Activated CD4-positive, alpha-beta T cell treated with anti-CD3 and anti-CD28 coated beads for 36 hours (primary cell): ENCODE measurements at regions not wholly inside any gene's neighbourhood (a gene's known extent, or its start where the extent isn't known, plus 50 kb on each side); places are given as distances from the start of the nearest gene placed in this dataset.
"Not testable (repeated sequence)": the region's sequence is repeated elsewhere in the genome, so short reads cannot be mapped to it uniquely, and the experiment has no call there.

Experiments
- ATAC-seq: fragments of 200-7000 bp; cut with Tn5 transposase; one replicate; pipeline ENCODE4 v1.10.0; 2021; ENCODE audit warnings: mild to moderate bottlenecking, moderate library complexity
- CTCF ChIA-PET: fragments of 350-600 bp; sonication (Branson Sonifier 250); formaldehyde crosslinking; loops from one replicate; lab custom pipeline; 2021; ENCODE audit warnings: antibody characterized with exemption; lab: Charles Lee
- POLR2A ChIA-PET: fragments of 350-600 bp; sonication (Branson Sonifier 250); formaldehyde crosslinking; loops from one replicate; lab custom pipeline; 2021; ENCODE audit warnings: antibody characterized with exemption, inconsistent platforms; lab: Charles Lee
- DNase-seq: peaks from one replicate; pipeline ENCODE4 v3.0.0-alpha.2; 2020
- H3K27ac Mint-ChIP-seq: one replicate; pipeline ENCODE4 v1.8.0; 2021; ENCODE audit warnings: mixed read lengths
- H3K27me3 Mint-ChIP-seq: one replicate; pipeline ENCODE4 v1.8.0; 2021; ENCODE audit warnings: mixed read lengths
- H3K36me3 Mint-ChIP-seq: one replicate; pipeline ENCODE4 v1.8.0; 2021; ENCODE audit warnings: low read depth, mixed read lengths
- H3K4me1 Mint-ChIP-seq: one replicate; pipeline ENCODE4 v1.8.0; 2021; ENCODE audit warnings: mixed read lengths
- H3K4me3 Mint-ChIP-seq: one replicate; pipeline ENCODE4 v1.8.0; 2021; ENCODE audit warnings: mild to moderate bottlenecking, moderate library complexity, mixed read lengths
- H3K9me3 Mint-ChIP-seq: one replicate; pipeline ENCODE4 v1.8.0; 2021; ENCODE audit warnings: low read depth, mixed read lengths
- intact Hi-C, 2 experiments: fragments of 100-400 bp; cut with DNase I in 1 of 2; cut with micrococcal nuclease in 1 of 2; formaldehyde crosslinking; loops; one replicate each; pipeline versions ENCODE4 v1.14.2 to v1.15.1; 2022 to 2024; cut with DNase I, micrococcal nuclease

GRCh38 chrX:5390376-5390775 lies 838.3 kb downstream of the NLGN4X start:
- CTCF ChIA-PET: no interaction called here
- POLR2A ChIA-PET: no interaction called here
- H3K9me3 Mint-ChIP-seq: no peaks in the 10 kb centered on the region
- H3K36me3 Mint-ChIP-seq: no peaks in the 10 kb centered on the region
- DNase-seq (no peak), ATAC-seq (no peak)
- H3K4me1 Mint-ChIP-seq: no peaks in the 10 kb centered on the region
- H3K27ac Mint-ChIP-seq: no peak overlapping the region
- no peaks in the 10 kb centered on the region for H3K27me3 Mint-ChIP-seq
- intact Hi-C loops: no loop called here
- no peak overlapping the region for H3K4me3 Mint-ChIP-seq

- intact Hi-C loops: no loop called here
- H3K4me3 Mint-ChIP-seq: no peak overlapping the region
Measured at GRCh38 chrX:5388087-5388486, 840.6 kb downstream of the NLGN4X start.

GRCh38 chrX:5380426-5380825 lies 848.2 kb downstream of the NLGN4X start:
- CTCF ChIA-PET: no interaction called here
- H3K27me3 Mint-ChIP-seq: no peaks in the 10 kb centered on the region
- POLR2A ChIA-PET: no interaction called here
- no peaks in the 10 kb centered on the region for H3K4me1 Mint-ChIP-seq
- DNase-seq (no peak), ATAC-seq (no peak)
- intact Hi-C loops: no loop called here
- H3K9me3 Mint-ChIP-seq: peaks cover 2% of the 10 kb centered on the region
- H3K4me3 Mint-ChIP-seq: no peak overlapping the region
- H3K36me3 Mint-ChIP-seq: no peaks in the 10 kb centered on the region
- no peak overlapping the region for H3K27ac Mint-ChIP-seq

More at GRCh38 chrX:5388087-5388486, 840.6 kb downstream of the NLGN4X start:
- ATAC-seq (no peak), DNase-seq (no peak)
- Mint-ChIP-seq H3K27ac (no peak overlapping the region), H3K27me3 (no peaks in the 10 kb centered on the region), H3K4me1 (no peaks in the 10 kb centered on the region), H3K36me3 (no peaks in the 10 kb centered on the region), H3K9me3 (no peaks in the 10 kb centered on the region)
- POLR2A ChIA-PET: no interaction called here
- CTCF ChIA-PET: no interaction called here

GRCh38 chrX:5341902-5342301 lies 886.8 kb downstream of the NLGN4X start:
- no peaks in the 10 kb centered on the region for H3K4me1 Mint-ChIP-seq
- H3K36me3 Mint-ChIP-seq: no peaks in the 10 kb centered on the region
- H3K27me3 Mint-ChIP-seq: no peaks in the 10 kb centered on the region
- no peak overlapping the region for H3K27ac Mint-ChIP-seq
- intact Hi-C loops: no loop called here
- POLR2A ChIA-PET: no interaction called here
- DNase-seq (no peak), ATAC-seq (no peak)
- CTCF ChIA-PET: no interaction called here
- H3K9me3 Mint-ChIP-seq: no peaks in the 10 kb centered on the region
- no peak overlapping the region for H3K4me3 Mint-ChIP-seq

- ChIA-PET CTCF (no interaction called here), POLR2A (no interaction called here)
- Mint-ChIP-seq H3K4me1 (no peaks in the 10 kb centered on the region), H3K27me3 (no peaks in the 10 kb centered on the region), H3K27ac (no peak overlapping the region), H3K4me3 (no peak overlapping the region), H3K9me3 (no peaks in the 10 kb centered on the region), H3K36me3 (no peaks in the 10 kb centered on the region)
- no peak for ATAC-seq
- intact Hi-C loops: no loop called here
- DNase-seq: no peak
Measured at GRCh38 chrX:5337160-5337559, 891.5 kb downstream of the NLGN4X start.

- H3K4me1 Mint-ChIP-seq: no peaks in the 10 kb centered on the region
- POLR2A ChIA-PET: no interaction called here
- no peaks in the 10 kb centered on the region for H3K9me3 Mint-ChIP-seq
- intact Hi-C loops: no loop called here
- no peaks in the 10 kb centered on the region for H3K27me3 Mint-ChIP-seq
- H3K36me3 Mint-ChIP-seq: no peaks in the 10 kb centered on the region
- CTCF ChIA-PET: no interaction called here
- H3K27ac Mint-ChIP-seq: no peak overlapping the region
- no peak for ATAC-seq
- no peak overlapping the region for H3K4me3 Mint-ChIP-seq
- no peak for DNase-seq
Measured at GRCh38 chrX:5324546-5324945, 904.1 kb downstream of the NLGN4X start.

- H3K27ac Mint-ChIP-seq: no peak overlapping the region
- no peak overlapping the region for H3K4me3 Mint-ChIP-seq
- CTCF ChIA-PET: no interaction called here
- H3K9me3 Mint-ChIP-seq: peaks cover 2% of the 10 kb centered on the region
- intact Hi-C loops: no loop called here
- POLR2A ChIA-PET: no interaction called here
- no peaks in the 10 kb centered on the region for H3K27me3 Mint-ChIP-seq
- H3K36me3 Mint-ChIP-seq: no peaks in the 10 kb centered on the region
- H3K4me1 Mint-ChIP-seq: no peaks in the 10 kb centered on the region
- DNase-seq (no peak), ATAC-seq (no peak)
Measured at GRCh38 chrX:5314148-5314547, 914.5 kb downstream of the NLGN4X start.

GRCh38 chrX:5307416-5307815 lies 921.3 kb downstream of the NLGN4X start:
- POLR2A ChIA-PET: no interaction called here
- Mint-ChIP-seq H3K9me3 (no peaks in the 10 kb centered on the region), H3K4me1 (no peaks in the 10 kb centered on the region), H3K27ac (no peak overlapping the region), H3K36me3 (no peaks in the 10 kb centered on the region), H3K4me3 (no peak overlapping the region), H3K27me3 (no peaks in the 10 kb centered on the region)
- no peak for ATAC-seq
- intact Hi-C loops: no loop called here
- CTCF ChIA-PET: no interaction called here
- DNase-seq: no peak

GRCh38 chrX:5306654-5307121 lies 922.0 kb downstream of the NLGN4X start:
- Mint-ChIP-seq H3K4me3 (no peak overlapping the region), H3K27me3 (no peaks in the 10 kb centered on the region), H3K9me3 (no peaks in the 10 kb centered on the region), H3K4me1 (no peaks in the 10 kb centered on the region), H3K36me3 (no peaks in the 10 kb centered on the region), H3K27ac (no peak overlapping the region)
- ChIA-PET CTCF (no interaction called here), POLR2A (no interaction called here)
- ATAC-seq (no peak), DNase-seq (no peak)
- intact Hi-C loops: no loop called here

GRCh38 chrX:5305452-5305851 lies 923.2 kb downstream of the NLGN4X start:
- H3K4me3 Mint-ChIP-seq: no peak overlapping the region
- POLR2A ChIA-PET: no interaction called here
- H3K36me3 Mint-ChIP-seq: no peaks in the 10 kb centered on the region
- no peak for ATAC-seq
- intact Hi-C loops: no loop called here
- DNase-seq: no peak
- no peak overlapping the region for H3K27ac Mint-ChIP-seq
- no peaks in the 10 kb centered on the region for H3K27me3 Mint-ChIP-seq
- H3K4me1 Mint-ChIP-seq: no peaks in the 10 kb centered on the region
- CTCF ChIA-PET: no interaction called here
- no peaks in the 10 kb centered on the region for H3K9me3 Mint-ChIP-seq

- H3K4me1 Mint-ChIP-seq: no peaks in the 10 kb centered on the region
- H3K27ac Mint-ChIP-seq: no peak overlapping the region
- CTCF ChIA-PET: no interaction called here
- POLR2A ChIA-PET: no interaction called here
- intact Hi-C loops: no loop called here
- peaks cover 2% of the 10 kb centered on the region for H3K9me3 Mint-ChIP-seq
- ATAC-seq (no peak), DNase-seq (no peak)
- H3K27me3 Mint-ChIP-seq: no peaks in the 10 kb centered on the region
- H3K36me3 Mint-ChIP-seq: no peaks in the 10 kb centered on the region
- no peak overlapping the region for H3K4me3 Mint-ChIP-seq
Measured at GRCh38 chrX:5295004-5295403, 933.7 kb downstream of the NLGN4X start.

GRCh38 chrX:5290635-5291034 lies 938.0 kb downstream of the NLGN4X start:
- Mint-ChIP-seq H3K27ac (no peak overlapping the region), H3K9me3 (peaks cover 5% of the 10 kb centered on the region), H3K36me3 (no peaks in the 10 kb centered on the region), H3K4me3 (no peak overlapping the region), H3K27me3 (no peaks in the 10 kb centered on the region), H3K4me1 (no peaks in the 10 kb centered on the region)
- intact Hi-C loops: no loop called here
- DNase-seq (no peak), ATAC-seq (no peak)
- ChIA-PET CTCF (no interaction called here), POLR2A (no interaction called here)

- DNase-seq, H3K27me3 Mint-ChIP-seq, H3K36me3 Mint-ChIP-seq, H3K4me3 Mint-ChIP-seq, H3K27ac Mint-ChIP-seq, H3K9me3 Mint-ChIP-seq, CTCF ChIA-PET, ATAC-seq, H3K4me1 Mint-ChIP-seq, POLR2A ChIA-PET, intact Hi-C loops: not testable (repeated sequence)
Measured at GRCh38 chrX:5289949-5290348, 938.7 kb downstream of the NLGN4X start.
